Left ventricle myocardium inferior (tissue), 1 donor: ENCODE measurements at regions not wholly inside any gene's neighbourhood (a gene's known extent, or its start where the extent isn't known, plus 50 kb on each side); places are given as distances from the start of the nearest gene placed in this dataset.

ENCODE experiments used
- DNase-seq: peaks from one replicate; pipeline ENCODE4 v3.0.0-alpha.2; 2020
- H3K27ac ChIP-seq: fragments of 200-600 bp; replicated peaks from 2 replicates; pipeline ENCODE4 v1.8.0; 2021
- H3K27me3 ChIP-seq: fragments of 200-600 bp; 2 replicates; pipeline ENCODE4 v1.8.0; 2021; ENCODE audit warnings: low read depth
- H3K36me3 ChIP-seq: fragments of 200-600 bp; 2 replicates; pipeline ENCODE4 v1.8.0; 2021
- H3K4me1 ChIP-seq: fragments of 200-600 bp; 2 replicates; pipeline ENCODE4 v1.8.0; 2021
- H3K4me3 ChIP-seq: fragments of 200-600 bp; 2 replicates; pipeline ENCODE4 v1.8.0; 2021; ENCODE audit warnings: mild to moderate bottlenecking, moderate library complexity
- H3K9me3 ChIP-seq: fragments of 200-600 bp; replicated peaks from 2 replicates; pipeline ENCODE4 v1.8.0; 2021
- CTCF ChIP-seq: fragments of 200-600 bp; IDR thresholded peaks from 2 replicates; pipeline ENCODE4 v1.8.0; 2021; ENCODE audit warnings: antibody characterized with exemption, mild to moderate bottlenecking, borderline replicate concordance
- intact Hi-C: fragments of 100-400 bp; cut with micrococcal nuclease; formaldehyde crosslinking; loops from one replicate; pipeline ENCODE4 v1.11.0; 2022
- donor health status: DM: no; HTN: yes; CAD: no; lungs with severe emphysema.

- Histone ChIP-seq H3K4me3 (no peak overlapping the region), H3K4me1 (no peaks in the 10 kb centered on the region), H3K9me3 (peaks cover 18% of the 10 kb centered on the region), H3K36me3 (no peaks in the 10 kb centered on the region), H3K27me3 (no peaks in the 10 kb centered on the region), H3K27ac (no peak overlapping the region)
- intact Hi-C loops = no loop called here
- TF ChIP-seq CTCF = no peak
- DNase-seq = no peak
Observed at GRCh38 chr3:145224886-145225285, 936.1 kb downstream of the PLOD2 start.

GRCh38 chr3:145243875-145244274 is 917.1 kb downstream of the PLOD2 start:
- Histone ChIP-seq H3K9me3 (peaks cover 39% of the 10 kb centered on the region), H3K27me3 (no peaks in the 10 kb centered on the region), H3K36me3 (no peaks in the 10 kb centered on the region), H3K4me3 (no peak overlapping the region), H3K27ac (no peak overlapping the region), H3K4me1 (no peaks in the 10 kb centered on the region)
- TF ChIP-seq CTCF = no peak
- DNase-seq = no peak
- intact Hi-C loops = no loop called here

GRCh38 chr3:145244327-145244726 is 916.7 kb downstream of the PLOD2 start:
- H3K36me3 ChIP-seq = no peaks in the 10 kb centered on the region
- H3K27ac ChIP-seq = no peak overlapping the region
- no peaks in the 10 kb centered on the region for H3K27me3 ChIP-seq
- H3K4me3 ChIP-seq = no peak overlapping the region
- H3K4me1 ChIP-seq = no peaks in the 10 kb centered on the region
- intact Hi-C loops = no loop called here
- H3K9me3 ChIP-seq = peaks cover 44% of the 10 kb centered on the region
- DNase-seq = no peak
- no peak for TF ChIP-seq CTCF

GRCh38 chr3:145246291-145246690 is 914.7 kb downstream of the PLOD2 start:
- DNase-seq = no peak
- peaks cover 59% of the 10 kb centered on the region for H3K9me3 ChIP-seq
- no peaks in the 10 kb centered on the region for H3K36me3 ChIP-seq
- intact Hi-C loops = no loop called here
- H3K4me3 ChIP-seq = no peak overlapping the region
- H3K27me3 ChIP-seq = no peaks in the 10 kb centered on the region
- H3K27ac ChIP-seq = no peak overlapping the region
- H3K4me1 ChIP-seq = no peaks in the 10 kb centered on the region
- TF ChIP-seq CTCF = no peak

- peaks cover 71% of the 10 kb centered on the region for H3K9me3 ChIP-seq
- DNase-seq = no peak
Observed at GRCh38 chr3:145248928-145249327, 912.1 kb downstream of the PLOD2 start.

More at GRCh38 chr3:145248928-145249327, 912.1 kb downstream of the PLOD2 start:
- Histone ChIP-seq H3K27ac (no peak overlapping the region), H3K27me3 (no peaks in the 10 kb centered on the region), H3K4me3 (no peak overlapping the region), H3K36me3 (no peaks in the 10 kb centered on the region), H3K4me1 (no peaks in the 10 kb centered on the region)
- intact Hi-C loops = no loop called here
- no peak for TF ChIP-seq CTCF
